ENCODE measurements at regions not wholly inside any gene's neighbourhood (a gene's known extent, or its start where the extent isn't known, plus 50 kb on each side); places are given as distances from the start of the nearest gene placed in this dataset.

- no peak for TF ChIP-seq GATA2 (IDR thresholded peaks at IDR 0.05; ENCODE audit: low read depth, low read length)
- no peak for TF ChIP-seq GATA3 (IDR thresholded peaks at IDR 0.05; ENCODE audit: low read depth, low read length)
These were observed 441.1 kb downstream of the POM121L12 start for GRCh38 chr7:53476566-53476965.

Measured in SH-SY5Y (cell line).